ENCODE measurements at regions not wholly inside any gene's neighbourhood (a gene's known extent, or its start where the extent isn't known, plus 50 kb on each side); places are given as distances from the start of the nearest gene placed in this dataset.

DNA sequence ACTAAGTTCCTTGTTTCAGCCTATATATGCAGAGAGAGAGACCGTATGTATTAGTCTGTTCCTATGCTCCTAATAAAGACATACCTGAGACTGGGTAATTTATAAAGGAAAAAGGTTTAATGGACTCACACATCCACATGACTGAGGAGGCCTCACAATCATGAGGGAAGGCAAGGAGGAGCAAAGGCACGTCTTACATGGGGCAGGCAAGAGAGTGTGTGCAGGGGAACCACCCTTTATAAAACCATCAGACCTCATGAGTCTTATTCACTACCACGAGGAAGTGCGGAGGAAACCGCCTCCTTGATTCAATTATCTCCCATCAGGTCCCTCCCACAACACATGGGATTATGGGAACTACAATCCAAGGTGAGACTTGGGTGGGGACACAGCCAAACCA is 73.8 kb downstream of the TMEM18 start:
- ATAC-seq, result no peak
- TF ChIP-seq PPARA (CRISPR knock-in tag; IDR thresholded peaks at IDR 0.05; ENCODE audit: borderline replicate concordance), result no peak
- no peak for TF ChIP-seq ARNTL (CRISPR knock-in tag; IDR thresholded peaks at IDR 0.05; ENCODE audit: borderline replicate concordance, low read depth)
- TF ChIP-seq, protein P1, sequence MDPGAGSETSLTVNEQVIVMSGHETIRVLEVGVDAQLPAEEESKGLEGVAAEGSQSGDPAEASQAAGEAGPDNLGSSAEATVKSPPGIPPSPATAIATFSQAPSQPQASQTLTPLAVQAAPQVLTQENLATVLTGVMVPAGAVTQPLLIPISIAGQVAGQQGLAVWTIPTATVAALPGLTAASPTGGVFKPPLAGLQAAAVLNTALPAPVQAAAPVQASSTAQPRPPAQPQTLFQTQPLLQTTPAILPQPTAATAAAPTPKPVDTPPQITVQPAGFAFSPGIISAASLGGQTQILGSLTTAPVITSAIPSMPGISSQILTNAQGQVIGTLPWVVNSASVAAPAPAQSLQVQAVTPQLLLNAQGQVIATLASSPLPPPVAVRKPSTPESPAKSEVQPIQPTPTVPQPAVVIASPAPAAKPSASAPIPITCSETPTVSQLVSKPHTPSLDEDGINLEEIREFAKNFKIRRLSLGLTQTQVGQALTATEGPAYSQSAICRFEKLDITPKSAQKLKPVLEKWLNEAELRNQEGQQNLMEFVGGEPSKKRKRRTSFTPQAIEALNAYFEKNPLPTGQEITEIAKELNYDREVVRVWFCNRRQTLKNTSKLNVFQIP (CRISPR knock-in tag; IDR thresholded peaks at IDR 0.05; ENCODE audit: borderline replicate concordance, low read depth), result no peak
- no peak for TF ChIP-seq ZNF70 (CRISPR knock-in tag; IDR thresholded peaks at IDR 0.05)
- TF ChIP-seq ZFP3 (CRISPR knock-in tag; IDR thresholded peaks at IDR 0.05), result no peak
- TF ChIP-seq, protein P2, sequence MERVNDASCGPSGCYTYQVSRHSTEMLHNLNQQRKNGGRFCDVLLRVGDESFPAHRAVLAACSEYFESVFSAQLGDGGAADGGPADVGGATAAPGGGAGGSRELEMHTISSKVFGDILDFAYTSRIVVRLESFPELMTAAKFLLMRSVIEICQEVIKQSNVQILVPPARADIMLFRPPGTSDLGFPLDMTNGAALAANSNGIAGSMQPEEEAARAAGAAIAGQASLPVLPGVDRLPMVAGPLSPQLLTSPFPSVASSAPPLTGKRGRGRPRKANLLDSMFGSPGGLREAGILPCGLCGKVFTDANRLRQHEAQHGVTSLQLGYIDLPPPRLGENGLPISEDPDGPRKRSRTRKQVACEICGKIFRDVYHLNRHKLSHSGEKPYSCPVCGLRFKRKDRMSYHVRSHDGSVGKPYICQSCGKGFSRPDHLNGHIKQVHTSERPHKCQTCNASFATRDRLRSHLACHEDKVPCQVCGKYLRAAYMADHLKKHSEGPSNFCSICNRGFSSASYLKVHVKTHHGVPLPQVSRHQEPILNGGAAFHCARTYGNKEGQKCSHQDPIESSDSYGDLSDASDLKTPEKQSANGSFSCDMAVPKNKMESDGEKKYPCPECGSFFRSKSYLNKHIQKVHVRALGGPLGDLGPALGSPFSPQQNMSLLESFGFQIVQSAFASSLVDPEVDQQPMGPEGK (CRISPR knock-in tag; IDR thresholded peaks at IDR 0.05; ENCODE audit: borderline replicate concordance), result no peak
- TF ChIP-seq ZC3H10 (CRISPR knock-in tag; IDR thresholded peaks at IDR 0.05), result no peak
- TF ChIP-seq CSDC2 (CRISPR knock-in tag; IDR thresholded peaks at IDR 0.05), result no peak
- TF ChIP-seq TOX (CRISPR knock-in tag; IDR thresholded peaks at IDR 0.05; ENCODE audit: borderline replicate concordance), result no peak
- TF ChIP-seq ESRRG (CRISPR knock-in tag; IDR thresholded peaks at IDR 0.05), result no peak
- TF ChIP-seq, protein P3, sequence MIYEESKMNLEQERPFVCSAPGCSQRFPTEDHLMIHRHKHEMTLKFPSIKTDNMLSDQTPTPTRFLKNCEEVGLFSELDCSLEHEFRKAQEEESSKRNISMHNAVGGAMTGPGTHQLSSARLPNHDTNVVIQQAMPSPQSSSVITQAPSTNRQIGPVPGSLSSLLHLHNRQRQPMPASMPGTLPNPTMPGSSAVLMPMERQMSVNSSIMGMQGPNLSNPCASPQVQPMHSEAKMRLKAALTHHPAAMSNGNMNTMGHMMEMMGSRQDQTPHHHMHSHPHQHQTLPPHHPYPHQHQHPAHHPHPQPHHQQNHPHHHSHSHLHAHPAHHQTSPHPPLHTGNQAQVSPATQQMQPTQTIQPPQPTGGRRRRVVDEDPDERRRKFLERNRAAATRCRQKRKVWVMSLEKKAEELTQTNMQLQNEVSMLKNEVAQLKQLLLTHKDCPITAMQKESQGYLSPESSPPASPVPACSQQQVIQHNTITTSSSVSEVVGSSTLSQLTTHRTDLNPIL (CRISPR knock-in tag; IDR thresholded peaks at IDR 0.05; ENCODE audit: low read depth), result no peak
- no peak for TF ChIP-seq BACH2 (CRISPR knock-in tag; IDR thresholded peaks at IDR 0.05; ENCODE audit: borderline replicate concordance)
- no peak for TF ChIP-seq RARB (CRISPR knock-in tag; IDR thresholded peaks at IDR 0.05)
- TF ChIP-seq ZNF8 (CRISPR knock-in tag; IDR thresholded peaks at IDR 0.05), result no peak
- TF ChIP-seq, protein P4, sequence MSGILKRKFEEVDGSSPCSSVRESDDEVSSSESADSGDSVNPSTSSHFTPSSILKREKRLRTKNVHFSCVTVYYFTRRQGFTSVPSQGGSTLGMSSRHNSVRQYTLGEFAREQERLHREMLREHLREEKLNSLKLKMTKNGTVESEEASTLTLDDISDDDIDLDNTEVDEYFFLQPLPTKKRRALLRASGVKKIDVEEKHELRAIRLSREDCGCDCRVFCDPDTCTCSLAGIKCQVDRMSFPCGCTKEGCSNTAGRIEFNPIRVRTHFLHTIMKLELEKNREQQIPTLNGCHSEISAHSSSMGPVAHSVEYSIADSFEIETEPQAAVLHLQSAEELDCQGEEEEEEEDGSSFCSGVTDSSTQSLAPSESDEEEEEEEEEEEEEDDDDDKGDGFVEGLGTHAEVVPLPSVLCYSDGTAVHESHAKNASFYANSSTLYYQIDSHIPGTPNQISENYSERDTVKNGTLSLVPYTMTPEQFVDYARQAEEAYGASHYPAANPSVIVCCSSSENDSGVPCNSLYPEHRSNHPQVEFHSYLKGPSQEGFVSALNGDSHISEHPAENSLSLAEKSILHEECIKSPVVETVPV (CRISPR knock-in tag; IDR thresholded peaks at IDR 0.05), result no peak
- no peak for TF ChIP-seq GLIS3 (CRISPR knock-in tag; IDR thresholded peaks at IDR 0.05)

DNA sequence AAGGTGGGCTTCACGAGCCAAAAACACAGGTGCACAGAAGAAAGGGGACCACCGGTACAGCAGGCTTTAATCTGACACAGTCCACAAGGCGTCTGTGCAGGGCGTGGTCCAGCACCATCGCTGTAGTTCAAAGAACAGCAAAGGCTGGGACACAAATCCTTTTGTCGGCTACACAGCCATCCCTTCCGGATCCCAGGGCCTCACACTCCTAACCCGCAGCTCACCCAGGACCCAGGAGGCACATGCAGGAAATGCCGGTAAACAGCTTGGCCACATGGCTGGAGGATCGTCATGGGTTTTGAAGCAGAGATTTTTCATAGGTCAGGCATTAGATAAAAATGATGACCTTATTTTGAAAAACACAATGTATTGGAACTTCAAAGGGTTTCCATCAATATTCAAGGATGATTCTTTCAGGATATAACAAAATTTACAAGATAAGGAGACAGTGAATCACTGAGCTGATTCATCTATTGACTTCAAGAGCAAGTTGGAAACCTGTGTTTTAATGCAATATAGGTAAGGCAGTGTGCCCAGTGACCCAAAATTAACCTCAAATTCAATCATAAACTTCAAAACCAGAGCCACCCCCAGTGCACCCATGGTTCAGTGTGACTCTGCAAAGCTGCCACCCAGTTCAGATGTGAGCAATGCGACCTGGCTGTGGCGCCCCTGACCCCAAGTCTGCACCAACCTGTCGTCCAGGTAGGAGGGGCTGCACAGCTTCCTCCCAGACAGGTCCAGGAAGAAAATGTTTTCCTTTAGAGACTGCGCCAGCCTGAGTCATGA is 74.4 kb downstream of the TMEM18 start:
- ATAC-seq, result no peak
- TF ChIP-seq TCF4 (CRISPR knock-in tag; IDR thresholded peaks at IDR 0.05; ENCODE audit: borderline replicate concordance) (no peak), OSR1 (CRISPR knock-in tag; IDR thresholded peaks at IDR 0.05) (no peak), BACH2 (CRISPR knock-in tag; IDR thresholded peaks at IDR 0.05; ENCODE audit: borderline replicate concordance) (no peak), ZC3H10 (CRISPR knock-in tag; IDR thresholded peaks at IDR 0.05) (no peak), TOX (CRISPR knock-in tag; IDR thresholded peaks at IDR 0.05; ENCODE audit: borderline replicate concordance) (no peak), ZFP3 (CRISPR knock-in tag; IDR thresholded peaks at IDR 0.05) (no peak), ARNTL (CRISPR knock-in tag; IDR thresholded peaks at IDR 0.05; ENCODE audit: borderline replicate concordance, low read depth) (no peak), ISL1 (CRISPR knock-in tag; IDR thresholded peaks at IDR 0.05) (no peak), ESRRG (CRISPR knock-in tag; IDR thresholded peaks at IDR 0.05) (no peak)
- TF ChIP-seq, protein P1 (CRISPR knock-in tag; IDR thresholded peaks at IDR 0.05; ENCODE audit: borderline replicate concordance, low read depth), result no peak
- TF ChIP-seq, protein P5, sequence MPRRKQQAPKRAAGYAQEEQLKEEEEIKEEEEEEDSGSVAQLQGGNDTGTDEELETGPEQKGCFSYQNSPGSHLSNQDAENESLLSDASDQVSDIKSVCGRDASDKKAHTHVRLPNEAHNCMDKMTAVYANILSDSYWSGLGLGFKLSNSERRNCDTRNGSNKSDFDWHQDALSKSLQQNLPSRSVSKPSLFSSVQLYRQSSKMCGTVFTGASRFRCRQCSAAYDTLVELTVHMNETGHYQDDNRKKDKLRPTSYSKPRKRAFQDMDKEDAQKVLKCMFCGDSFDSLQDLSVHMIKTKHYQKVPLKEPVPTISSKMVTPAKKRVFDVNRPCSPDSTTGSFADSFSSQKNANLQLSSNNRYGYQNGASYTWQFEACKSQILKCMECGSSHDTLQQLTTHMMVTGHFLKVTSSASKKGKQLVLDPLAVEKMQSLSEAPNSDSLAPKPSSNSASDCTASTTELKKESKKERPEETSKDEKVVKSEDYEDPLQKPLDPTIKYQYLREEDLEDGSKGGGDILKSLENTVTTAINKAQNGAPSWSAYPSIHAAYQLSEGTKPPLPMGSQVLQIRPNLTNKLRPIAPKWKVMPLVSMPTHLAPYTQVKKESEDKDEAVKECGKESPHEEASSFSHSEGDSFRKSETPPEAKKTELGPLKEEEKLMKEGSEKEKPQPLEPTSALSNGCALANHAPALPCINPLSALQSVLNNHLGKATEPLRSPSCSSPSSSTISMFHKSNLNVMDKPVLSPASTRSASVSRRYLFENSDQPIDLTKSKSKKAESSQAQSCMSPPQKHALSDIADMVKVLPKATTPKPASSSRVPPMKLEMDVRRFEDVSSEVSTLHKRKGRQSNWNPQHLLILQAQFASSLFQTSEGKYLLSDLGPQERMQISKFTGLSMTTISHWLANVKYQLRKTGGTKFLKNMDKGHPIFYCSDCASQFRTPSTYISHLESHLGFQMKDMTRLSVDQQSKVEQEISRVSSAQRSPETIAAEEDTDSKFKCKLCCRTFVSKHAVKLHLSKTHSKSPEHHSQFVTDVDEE (CRISPR knock-in tag; IDR thresholded peaks at IDR 0.05), result no peak
- TF ChIP-seq, protein P2 (CRISPR knock-in tag; IDR thresholded peaks at IDR 0.05; ENCODE audit: borderline replicate concordance), result no peak
